GM12872 (cell line): ENCODE measurements at regions not wholly inside any gene's neighbourhood (a gene's known extent, or its start where the extent isn't known, plus 50 kb on each side); places are given as distances from the start of the nearest gene placed in this dataset.

Experiments used
- CTCF ChIP-seq: IDR thresholded peaks from 3 replicates; pipeline ENCODE4 v1.5.1; 2011; ENCODE audit warnings: low read depth, mild to moderate bottlenecking, low read length, moderate library complexity; ENCODE audit not compliant: insufficient read depth

- no peak for TF ChIP-seq CTCF
Measured at GRCh38 chr10:21053953-21054690, 157.0 kb upstream of the NEBL start.

- TF ChIP-seq CTCF: no peak
Measured at GRCh38 chr10:21052709-21053104, 155.6 kb upstream of the NEBL start.

- no peak for TF ChIP-seq CTCF
Measured at GRCh38 chr10:21052072-21052708, 155.1 kb upstream of the NEBL start.

GRCh38 chr10:21049482-21049881 lies 152.4 kb upstream of the NEBL start:
- TF ChIP-seq CTCF: no peak

GRCh38 chr10:21048068-21048467 lies 151.0 kb upstream of the NEBL start:
- no peak for TF ChIP-seq CTCF

GRCh38 chr10:21047511-21047910 lies 150.4 kb upstream of the NEBL start:
- TF ChIP-seq CTCF: no peak

GRCh38 chr10:21047096-21047495 lies 150.0 kb upstream of the NEBL start:
- TF ChIP-seq CTCF: no peak
